CD1c-positive myeloid dendritic cell (primary cell): ENCODE measurements at regions not wholly inside any gene's neighbourhood (a gene's known extent, or its start where the extent isn't known, plus 50 kb on each side); places are given as distances from the start of the nearest gene placed in this dataset.
"Not testable (repeated sequence)": the region's sequence is repeated elsewhere in the genome, so short reads cannot be mapped to it uniquely, and the experiment has no call there.

ENCODE experiments used
- DNase-seq: peaks from one replicate; pipeline ENCODE4 v3.0.0-alpha.2; 2016; ENCODE audit errors: extremely low spot score

DNA sequence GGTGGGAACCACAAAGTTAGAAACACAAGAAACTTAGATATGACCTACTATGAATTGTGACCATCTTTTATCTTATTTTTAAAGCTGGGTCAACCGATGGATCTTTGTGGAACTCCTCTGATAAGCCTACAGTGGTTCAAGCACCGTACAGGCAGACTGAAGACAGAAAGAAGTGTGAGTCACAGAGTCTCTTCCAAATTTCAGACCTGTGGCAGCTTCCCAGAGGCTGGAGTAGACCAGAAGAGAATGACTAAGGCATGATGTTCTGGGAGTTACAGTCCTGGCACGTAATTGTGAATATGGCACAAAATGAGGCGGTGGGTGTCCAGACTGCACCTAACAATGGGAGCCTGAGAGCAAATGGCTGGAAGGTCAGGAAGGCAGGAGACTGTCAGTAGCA lies 70.0 kb downstream of the LMO4 start:
- DNase-seq = no peak

DNA sequence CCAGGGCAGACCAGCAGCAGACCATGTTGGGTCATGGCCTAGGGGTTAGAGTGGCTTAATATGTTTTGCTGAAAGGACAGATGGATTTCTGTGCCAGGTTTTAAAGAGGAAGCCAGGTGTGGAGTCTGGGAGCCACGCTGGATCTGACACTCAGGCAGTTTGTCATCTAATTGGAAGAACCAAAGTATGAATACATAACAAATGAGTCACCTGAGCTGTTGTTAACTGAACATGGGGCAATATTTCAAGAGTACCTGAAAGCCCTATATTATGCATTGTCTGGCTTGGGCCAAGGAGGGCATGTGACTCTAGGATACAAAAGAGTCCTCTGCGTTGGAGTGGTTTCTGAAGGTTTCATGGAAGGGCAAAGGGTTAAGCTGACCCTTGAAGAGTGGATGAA lies 70.6 kb downstream of the LMO4 start:
- no peak for DNase-seq

DNA sequence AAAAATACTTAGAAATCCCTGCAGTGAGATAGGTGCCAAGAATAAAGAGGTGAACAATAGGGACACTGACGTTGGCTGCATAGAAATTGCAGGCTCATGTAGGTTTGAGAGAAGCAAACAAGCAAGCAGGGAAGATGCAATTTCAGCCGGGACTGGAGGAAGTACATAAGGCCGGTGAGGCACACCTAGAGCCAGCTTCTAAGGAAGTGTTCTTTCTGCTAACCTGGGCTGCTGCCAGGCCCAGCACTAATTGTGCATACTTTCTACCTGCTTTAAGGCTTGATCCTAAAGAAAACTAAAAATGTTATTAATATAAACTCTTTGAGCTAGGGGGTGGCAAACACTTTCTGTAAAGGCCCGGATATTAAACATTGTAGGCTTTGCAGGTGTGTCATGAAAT lies 71.0 kb downstream of the LMO4 start:
- DNase-seq = no peak

DNA sequence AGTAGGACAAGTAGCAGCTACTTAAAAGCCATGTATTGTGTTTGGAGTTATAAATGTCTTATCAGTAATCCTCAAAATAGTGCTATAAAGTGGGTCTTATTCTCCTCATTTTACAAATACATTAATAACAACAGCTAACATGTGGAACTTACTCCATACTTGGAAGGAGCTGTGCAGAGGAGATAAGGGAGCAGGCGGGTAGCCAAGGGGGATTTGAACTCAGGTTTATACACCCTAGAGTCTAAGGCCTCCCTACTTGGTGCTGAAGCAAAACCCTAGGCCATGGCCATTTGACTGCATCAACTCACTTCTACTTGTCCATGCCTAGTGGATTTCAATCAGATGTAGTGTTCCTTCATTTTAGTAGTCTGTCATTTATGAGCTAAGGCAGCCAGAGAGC lies 72.1 kb downstream of the LMO4 start:
- DNase-seq = no peak

DNA sequence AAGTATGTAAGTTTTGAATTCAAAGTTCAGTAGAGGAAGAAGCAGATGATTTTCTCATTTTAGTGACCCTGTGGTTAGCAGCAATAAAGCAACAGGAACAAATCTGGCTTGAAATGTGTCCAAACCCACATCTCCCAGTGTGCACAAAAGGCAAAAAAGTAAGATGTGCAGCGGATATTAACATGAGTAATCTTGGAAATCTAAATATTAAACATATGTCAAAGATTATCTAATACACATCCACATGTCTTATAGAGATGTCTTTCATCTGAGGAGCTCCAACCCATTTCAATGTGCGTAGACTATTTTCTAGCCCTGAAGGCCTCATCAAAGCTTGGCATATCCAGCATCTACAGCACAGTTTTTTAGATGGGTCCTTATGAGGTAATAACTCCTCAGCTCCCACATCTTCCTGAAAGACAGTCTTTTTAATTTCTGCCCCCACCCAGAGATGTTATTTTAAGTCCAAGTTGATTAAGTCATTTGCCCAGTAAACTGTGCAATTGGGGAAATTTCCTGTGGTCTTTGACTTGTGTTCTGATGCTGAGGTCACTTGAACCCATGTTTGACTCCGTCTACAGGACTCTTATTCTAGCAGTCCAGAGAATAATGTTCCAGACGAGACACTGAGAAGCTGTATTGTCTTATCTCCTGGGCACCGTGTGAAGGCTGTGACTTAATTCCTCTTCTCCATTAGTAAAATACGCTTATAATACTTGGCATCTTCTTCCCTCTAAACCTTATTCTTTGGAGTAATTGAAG lies 73.7 kb downstream of the LMO4 start:
- no peak for DNase-seq

DNA sequence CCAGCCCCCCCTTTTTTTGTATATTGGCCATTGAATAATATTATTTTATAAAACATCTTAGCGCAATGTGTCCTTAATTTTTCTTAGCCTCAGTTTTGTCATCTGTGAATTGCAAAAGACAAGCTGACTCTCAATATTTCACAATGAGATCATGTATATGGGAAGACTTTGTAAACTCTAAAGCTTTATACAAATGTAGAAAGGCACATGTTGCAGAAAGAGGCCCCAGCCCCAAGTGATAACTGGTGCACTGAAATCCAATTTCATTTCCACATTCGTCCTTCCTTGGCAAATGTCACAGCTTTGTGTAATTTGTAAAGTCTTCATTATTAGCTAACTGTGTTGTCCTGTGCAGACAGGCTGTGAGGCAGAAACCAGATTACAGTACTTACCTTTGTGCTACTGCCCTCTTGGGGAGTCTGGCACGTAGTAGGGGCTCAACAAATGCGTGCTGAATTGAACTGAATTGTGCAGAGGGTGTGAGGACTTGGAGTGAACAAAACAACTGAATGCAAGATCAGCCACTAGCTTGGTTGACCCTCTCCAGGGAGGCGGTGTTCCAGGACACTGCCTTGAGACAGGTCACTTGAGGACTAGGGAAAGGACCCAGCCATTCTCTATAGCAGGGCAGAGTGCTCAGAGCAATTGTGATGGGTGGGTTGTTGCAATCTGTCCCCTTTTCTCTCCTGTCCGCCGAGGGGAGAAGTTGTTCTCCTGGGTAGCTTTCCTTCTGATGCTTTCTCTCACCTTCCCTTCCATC lies 74.6 kb downstream of the LMO4 start:
- DNase-seq = no peak

DNA sequence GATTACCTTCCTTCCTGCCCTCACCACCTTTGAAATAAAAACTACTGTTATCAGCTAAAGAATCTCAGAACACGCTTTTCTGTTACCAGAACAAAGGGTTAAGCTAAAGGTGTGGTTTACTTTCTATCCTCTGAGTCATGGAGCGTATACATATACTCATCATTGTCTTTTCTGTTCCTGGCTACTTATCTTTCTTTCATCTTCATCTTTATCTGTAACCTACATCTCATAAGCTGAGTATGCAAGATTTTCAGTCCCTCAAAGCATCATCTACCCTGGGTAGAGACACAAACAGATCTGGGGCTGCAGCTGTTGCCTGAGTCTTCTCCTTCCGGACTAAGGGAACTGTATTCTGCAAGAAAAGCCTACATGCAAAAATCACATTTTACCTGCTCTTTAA lies 75.6 kb downstream of the LMO4 start:
- no peak for DNase-seq

DNA sequence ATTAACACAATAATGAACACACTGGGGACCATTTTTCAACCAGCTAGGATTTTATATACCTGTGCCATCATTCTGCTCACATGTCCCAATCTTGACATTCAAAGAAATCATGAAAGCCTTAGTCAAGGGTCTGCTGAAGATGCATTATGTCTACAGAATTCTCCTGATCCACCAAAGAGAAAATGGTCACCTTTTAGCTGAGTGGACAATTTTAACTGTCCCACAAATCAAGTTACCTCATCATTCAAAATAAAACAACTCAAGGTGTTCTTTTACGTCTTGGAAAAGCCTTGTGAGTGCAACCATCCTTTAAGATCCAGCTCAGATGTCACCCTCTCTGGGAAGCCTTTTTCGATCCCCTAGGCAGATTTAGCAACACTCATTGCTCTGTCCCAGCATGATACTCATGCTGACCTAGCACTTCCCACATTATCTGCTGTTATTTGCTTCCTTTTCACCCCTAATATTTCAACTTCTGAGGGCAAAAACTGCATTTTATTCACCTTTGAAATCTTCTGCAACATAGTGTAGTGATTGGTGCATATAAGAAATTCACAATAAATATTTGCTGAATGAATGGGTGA lies 80.1 kb downstream of the LMO4 start:
- DNase-seq = no peak

DNA sequence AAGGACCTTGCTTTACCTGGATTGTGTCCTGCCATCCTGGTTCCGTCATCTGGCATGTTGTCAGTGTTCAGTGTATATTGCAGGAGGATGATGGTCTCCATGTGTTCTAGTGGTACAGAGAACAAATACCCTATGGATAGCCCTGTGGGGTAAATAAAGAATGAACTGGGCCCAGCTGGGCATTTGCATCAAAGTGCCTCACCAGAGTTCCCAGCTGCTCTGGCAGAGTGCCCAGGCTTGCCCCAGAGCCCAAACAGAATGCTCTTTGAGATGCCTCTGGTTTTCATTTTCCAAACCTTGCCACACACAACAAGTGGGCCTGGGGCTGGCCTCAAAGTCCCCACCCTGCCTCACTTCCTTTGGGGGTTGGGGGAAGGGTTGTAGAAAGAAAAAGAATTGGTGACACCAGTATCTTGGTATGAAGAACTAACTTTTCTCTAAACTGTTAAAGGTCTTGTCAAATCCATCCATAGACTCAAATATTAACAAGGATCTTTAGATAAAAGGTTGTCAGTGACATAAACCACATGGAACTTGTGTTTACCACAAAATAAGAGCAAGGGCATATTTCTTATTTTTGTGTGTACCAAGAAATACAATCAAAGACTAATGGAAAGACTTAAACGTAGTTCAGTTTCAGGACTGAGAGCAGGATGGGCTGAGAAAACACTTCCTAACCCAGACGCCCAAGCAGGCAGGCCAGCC lies 82.2 kb downstream of the LMO4 start:
- DNase-seq = no peak

DNA sequence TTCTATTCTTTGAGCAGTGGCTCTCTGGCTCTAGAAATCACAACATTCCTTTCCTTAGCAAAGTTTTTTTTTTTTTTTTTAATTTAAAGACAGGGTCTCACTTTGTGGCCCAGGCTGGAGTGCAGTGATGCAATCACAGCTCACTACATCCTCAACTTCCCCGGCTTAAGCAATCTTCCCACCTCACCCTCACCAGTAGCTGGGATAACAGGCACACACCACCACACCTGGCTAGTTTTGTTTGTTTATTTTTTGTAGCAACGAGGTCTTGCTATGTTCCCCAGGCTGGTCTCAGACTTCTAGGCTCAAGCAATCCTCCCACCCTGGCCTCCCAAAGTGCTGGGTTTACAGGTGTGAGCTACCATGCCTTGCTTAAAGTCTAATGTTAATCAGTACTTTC lies 85.2 kb downstream of the LMO4 start:
- DNase-seq = not testable (repeated sequence)

DNA sequence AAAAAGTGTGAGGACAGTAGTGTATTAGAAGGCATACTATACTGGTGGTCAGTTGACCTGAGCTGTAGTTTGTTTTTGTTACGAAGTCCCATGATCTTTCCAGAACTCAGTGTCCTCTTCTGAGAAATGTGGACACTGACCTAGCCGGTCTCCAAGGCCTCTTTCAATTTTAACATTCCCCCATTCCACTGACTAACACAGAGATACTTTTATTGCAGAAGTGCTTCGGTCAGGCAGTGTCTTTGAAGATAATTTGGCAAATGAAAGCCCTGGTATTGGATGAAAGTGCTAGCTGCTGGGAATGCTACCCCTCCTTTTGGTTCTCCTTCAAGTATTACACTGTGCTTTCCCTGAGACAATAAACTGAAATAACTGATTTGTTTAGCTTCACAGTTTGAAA lies 89.4 kb downstream of the LMO4 start:
- no peak for DNase-seq

DNA sequence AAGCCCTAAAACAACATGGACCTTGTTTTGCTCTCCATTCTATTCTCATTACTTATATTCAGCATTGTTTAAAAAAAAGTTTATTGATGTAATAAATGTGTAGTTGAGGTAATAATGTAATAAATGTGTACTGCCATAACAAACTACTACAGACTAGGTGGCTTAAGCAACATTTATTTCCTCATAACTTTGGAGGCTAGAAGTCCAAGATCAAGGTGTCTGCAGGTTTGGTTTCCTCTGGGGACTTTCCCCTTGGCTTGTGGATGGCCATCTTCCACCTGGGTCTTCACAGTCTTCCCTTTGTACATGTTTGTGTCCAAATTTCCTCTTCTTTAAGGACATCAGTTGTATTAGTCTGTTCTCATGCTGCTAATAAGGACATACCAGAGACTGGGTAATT lies 93.1 kb downstream of the LMO4 start:
- no peak for DNase-seq

DNA sequence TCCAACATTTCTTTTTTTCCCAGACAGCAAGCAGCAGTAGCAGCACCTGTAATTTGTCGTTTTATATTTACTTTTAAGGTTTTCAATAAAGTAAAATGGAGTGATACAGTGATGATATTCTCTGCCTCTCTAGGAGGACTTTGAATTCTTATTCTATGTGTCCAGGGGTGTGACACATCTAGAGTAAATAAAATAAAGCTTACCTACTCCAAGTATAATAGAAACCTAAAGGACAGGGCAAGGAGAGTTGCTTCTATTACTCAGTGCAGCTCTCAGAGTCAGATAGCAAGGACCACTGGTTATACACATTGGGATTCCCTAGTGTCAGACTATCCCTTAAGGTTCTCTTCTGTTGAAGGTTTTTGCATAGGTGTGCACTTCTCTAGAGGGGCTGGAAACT lies 95.9 kb downstream of the LMO4 start:
- no peak for DNase-seq

DNA sequence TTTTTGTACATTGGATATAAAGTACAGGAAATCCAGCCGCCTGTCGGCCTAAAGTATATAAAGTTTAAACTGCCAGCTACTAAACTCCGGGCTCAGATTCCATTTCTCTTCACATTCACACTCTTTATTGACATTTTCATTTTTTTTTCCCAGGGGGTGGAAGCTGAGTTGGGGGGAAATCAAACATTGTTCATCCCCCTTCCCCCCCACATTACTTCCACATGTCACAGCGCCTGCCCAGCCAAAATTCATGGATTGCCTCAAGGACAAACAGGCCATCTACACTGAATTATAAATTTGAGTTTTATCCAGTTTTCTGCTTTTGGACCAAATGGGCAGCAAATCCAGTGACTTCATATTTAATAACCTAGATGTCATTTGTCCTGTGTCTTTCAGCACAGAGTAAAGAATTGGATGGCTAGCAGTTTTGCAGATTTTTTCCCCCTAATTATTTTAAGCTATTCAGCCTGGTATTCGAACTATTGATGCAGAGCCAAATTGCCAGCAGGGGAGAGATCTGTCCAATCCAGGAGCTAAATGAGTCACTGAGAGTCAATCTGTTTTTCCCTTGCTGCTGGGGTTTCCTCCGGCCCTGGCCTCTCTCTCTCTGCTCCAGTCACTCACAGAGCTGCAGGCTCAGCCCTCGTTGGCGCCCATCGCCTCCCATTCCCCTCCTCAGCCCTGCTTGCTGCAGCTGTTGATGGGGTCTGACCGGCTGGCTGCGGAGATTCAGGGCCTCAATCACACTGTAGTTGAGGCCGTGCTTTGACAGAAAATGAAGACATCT lies 98.0 kb downstream of the LMO4 start:
- no peak for DNase-seq

DNA sequence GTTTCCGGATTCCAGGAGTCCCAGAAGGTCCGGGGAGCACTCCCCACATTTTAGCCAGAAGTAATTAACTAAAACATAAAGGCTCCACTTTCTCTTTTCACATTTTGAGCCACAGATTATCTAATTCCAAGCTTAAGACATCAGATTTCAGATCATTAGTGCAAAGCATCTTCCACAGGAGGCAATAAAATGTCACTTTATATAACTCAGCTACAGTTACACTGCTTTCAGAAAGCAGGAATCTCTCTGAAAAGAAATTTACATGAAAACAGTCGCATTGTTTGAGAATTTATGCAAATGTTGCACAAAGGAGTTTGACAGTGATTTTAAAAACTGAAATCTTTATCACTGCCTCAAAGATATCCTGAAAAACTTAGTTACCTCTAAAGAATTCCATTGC lies 99.7 kb downstream of the LMO4 start:
- no peak for DNase-seq

DNA sequence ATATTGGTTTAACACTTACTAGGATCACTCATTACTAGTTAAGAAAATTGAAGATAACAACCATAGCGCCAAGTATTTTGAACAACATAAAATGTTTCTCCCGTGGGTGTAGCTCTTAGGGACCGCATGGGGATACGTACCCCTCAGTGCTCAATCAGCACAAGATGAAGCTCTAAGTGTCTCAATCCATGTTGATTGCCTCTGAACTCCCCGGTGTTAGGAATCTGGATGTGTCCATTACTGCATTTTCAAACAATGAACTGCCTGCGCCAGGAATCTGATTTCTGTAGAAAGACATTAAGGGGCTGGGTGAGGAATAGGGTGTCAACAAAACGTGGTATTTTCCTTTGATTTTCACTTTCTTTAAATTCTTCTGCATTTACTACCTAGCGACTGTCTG lies 100.2 kb downstream of the LMO4 start:
- no peak for DNase-seq

DNA sequence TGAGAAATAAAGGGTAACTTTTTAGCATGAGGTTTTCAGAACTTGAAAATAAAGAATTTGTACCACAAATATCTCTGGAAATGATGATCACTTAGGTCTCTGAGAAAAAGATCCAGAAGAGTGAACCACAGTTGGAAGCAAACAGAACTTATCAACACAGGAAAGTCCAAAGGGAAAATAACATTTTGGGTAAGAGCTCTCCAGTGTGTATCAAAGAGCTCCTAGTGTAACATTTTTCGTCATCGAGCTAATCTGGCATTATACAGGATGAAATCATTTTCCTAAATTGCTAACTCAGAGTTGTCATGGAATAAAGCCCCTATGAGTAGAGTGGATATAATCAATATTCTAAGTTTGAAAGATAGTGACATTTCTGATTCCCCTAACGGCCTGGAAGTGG lies 104.0 kb downstream of the LMO4 start:
- DNase-seq = no peak

DNA sequence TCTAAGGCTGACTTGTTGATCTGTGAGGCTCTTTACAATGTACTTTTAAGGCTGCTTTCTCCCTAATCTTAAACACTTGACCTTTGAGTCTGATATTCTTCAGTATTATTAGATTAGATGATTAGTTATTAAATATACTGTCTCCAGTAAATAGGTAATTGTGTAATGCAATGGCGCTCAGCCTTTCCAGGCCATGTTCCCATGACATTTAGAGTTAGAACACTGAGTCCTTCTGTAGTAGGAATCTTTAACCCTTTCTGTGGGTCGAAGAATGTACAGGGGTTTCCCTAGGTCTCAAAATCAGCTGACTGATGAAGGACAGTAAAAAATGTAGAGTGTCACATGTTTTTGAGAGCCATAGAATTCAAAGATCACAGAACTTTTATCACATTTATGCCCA lies 104.4 kb downstream of the LMO4 start:
- DNase-seq = not testable (repeated sequence)

DNA sequence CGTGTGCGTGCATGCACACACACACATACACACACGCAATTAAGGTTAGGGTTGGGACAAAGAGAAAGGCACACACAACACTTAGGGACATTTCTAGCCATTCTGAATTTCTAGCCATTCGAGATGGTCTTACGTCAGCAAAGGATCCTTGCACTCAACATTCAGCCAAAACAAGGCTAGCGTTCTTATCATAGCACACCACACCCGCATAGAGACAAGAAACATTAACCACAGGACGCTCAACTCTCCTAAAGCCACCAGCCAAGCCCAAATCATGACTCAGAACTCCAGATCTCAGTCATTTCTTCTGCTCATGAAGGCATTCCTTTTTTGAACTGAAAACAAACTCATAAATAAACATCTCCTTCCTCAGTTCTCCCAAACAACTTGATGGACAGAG lies 106.8 kb downstream of the LMO4 start:
- no peak for DNase-seq

DNA sequence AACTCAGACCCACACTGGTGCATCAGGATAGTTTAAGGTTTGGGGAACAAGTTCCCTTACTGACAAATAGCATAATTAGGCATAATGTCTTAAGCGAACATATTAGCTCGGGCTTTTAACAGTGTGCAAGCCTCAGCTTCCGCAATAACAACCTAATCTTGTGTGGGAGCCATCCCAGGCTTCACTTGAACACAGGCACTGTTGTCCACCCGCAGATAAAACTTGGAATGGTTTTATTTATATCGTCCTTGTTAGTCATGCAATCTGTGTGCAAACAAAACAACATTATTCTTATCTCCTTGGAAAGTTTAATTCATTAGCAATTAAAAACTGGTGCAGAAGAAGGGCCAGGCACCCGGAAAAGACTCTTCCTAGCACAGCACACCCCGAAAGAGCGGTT lies 107.4 kb downstream of the LMO4 start:
- DNase-seq = not testable (repeated sequence)

DNA sequence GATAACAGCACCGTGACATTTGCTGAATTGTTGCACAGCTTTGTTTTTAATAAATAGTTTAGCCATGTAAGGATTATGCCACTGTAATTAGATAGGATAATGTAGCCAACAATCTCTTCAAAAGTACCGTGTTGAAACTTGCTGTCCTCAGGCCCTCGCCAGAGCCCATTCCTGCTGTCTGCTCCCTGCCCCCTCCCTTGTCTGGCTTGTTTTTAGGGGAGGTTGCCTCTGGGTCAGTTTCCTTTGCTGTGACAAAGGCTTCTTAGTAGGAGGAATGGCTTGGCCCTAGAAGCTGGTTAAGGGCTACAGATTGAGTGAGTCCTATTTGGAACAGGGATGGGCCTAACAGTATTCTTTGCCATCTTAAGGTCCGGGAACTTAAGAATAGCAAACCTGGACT lies 107.9 kb downstream of the LMO4 start:
- DNase-seq = no peak
